Right ventricle myocardium inferior (tissue), 1 donor: ENCODE measurements at regions not wholly inside any gene's neighbourhood (a gene's known extent, or its start where the extent isn't known, plus 50 kb on each side); places are given as distances from the start of the nearest gene placed in this dataset.
"Not testable (repeated sequence)": the region's sequence is repeated elsewhere in the genome, so short reads cannot be mapped to it uniquely, and the experiment has no call there.

ENCODE experiments used
- ATAC-seq: fragments of 200-7000 bp; cut with Tn5 transposase; one replicate; pipeline ENCODE4 v1.9.1; 2020; ENCODE audit warnings: mild to moderate bottlenecking, moderate library complexity
- DNase-seq: peaks from one replicate; pipeline ENCODE4 v3.0.0; 2021; ENCODE audit errors: missing footprints
- intact Hi-C: fragments of 100-400 bp; cut with DNase I; formaldehyde crosslinking; loops from one replicate; pipeline ENCODE4 v1.11.0; 2022
- donor health status: DM: no; HTN: yes; CAD: no; lungs with severe emphysema.

- intact Hi-C loops: no loop called here
- ATAC-seq (no peak), DNase-seq (no peak)
These were observed 56.8 kb upstream of the ST3GAL5 start for GRCh38 chr2:85945586-85945985.

- intact Hi-C loops: no loop called here
- no peak for DNase-seq
These were observed 56.4 kb upstream of the ST3GAL5 start for GRCh38 chr2:85945172-85945571.

GRCh38 chr2:85942346-85942957 lies 53.7 kb upstream of the ST3GAL5 start:
- intact Hi-C loops: no loop called here
- no peak for DNase-seq

More at GRCh38 chr2:85945172-85945571, 56.4 kb upstream of the ST3GAL5 start:
- no peak for ATAC-seq

GRCh38 chr2:85941490-85941889 lies 52.7 kb upstream of the ST3GAL5 start:
- intact Hi-C loops, DNase-seq, ATAC-seq: not testable (repeated sequence)

More at GRCh38 chr2:85942346-85942957, 53.7 kb upstream of the ST3GAL5 start:
- no peak for ATAC-seq

- ATAC-seq (no peak), DNase-seq (no peak)
- intact Hi-C loops: no loop called here
These were observed 50.3 kb upstream of the ST3GAL5 start for GRCh38 chr2:85939131-85939530.
